Liver (tissue), 8 donors: ENCODE measurements at regions not wholly inside any gene's neighbourhood (a gene's known extent, or its start where the extent isn't known, plus 50 kb on each side); places are given as distances from the start of the nearest gene placed in this dataset.

Source experiments
- DNase-seq: peaks from one replicate; pipeline ENCODE4 v3.0.0-alpha.2; 2017; ENCODE audit warnings: low spot score
- H3K27ac ChIP-seq, 2 donors: one replicate each; pipeline ENCODE4 v1.7.0; 2013; ENCODE audit warnings: inconsistent platforms in 2 of 2, low read length in 2 of 2, control low read depth in 1 of 2, low read depth in 1 of 2, mild to moderate bottlenecking in 1 of 2
- H3K27me3 ChIP-seq, 4 donors: one replicate each; pipeline versions ENCODE4 v1.6.1 to v1.7.0; 2013; ENCODE audit warnings: low read length in 3 of 4, inconsistent platforms in 1 of 4, mild to moderate bottlenecking in 1 of 4, moderate library complexity in 1 of 4; ENCODE audit not compliant: control insufficient read depth in 4 of 4, insufficient read depth in 4 of 4
- H3K36me3 ChIP-seq, 4 donors: one replicate each; pipeline versions ENCODE4 v1.6.1 to v1.7.0; 2013; ENCODE audit warnings: low read length in 3 of 4, mild to moderate bottlenecking in 3 of 4, low read depth in 1 of 4, moderate library complexity in 1 of 4; ENCODE audit not compliant: control insufficient read depth in 4 of 4, insufficient read depth in 3 of 4
- H3K4me1 ChIP-seq, 4 donors: one replicate each; pipeline versions ENCODE4 v1.6.1 to v1.7.0; 2013; ENCODE audit warnings: low read length in 3 of 4, mild to moderate bottlenecking in 3 of 4, moderate library complexity in 1 of 4; ENCODE audit not compliant: control insufficient read depth in 4 of 4, insufficient read depth in 4 of 4
- H3K4me3 ChIP-seq, 3 donors: one replicate each; pipeline versions ENCODE4 v1.6.1 to v1.7.0; 2013; ENCODE audit warnings: low read length in 3 of 3, control low read depth in 1 of 3, low read depth in 1 of 3, mild to moderate bottlenecking in 1 of 3
- H3K9ac ChIP-seq, 2 donors: one replicate each; pipeline ENCODE4 v1.7.0; 2013; ENCODE audit warnings: low read length in 2 of 2, mild to moderate bottlenecking in 2 of 2, moderate library complexity in 2 of 2, control low read depth in 1 of 2, low read depth in 1 of 2
- H3K9me3 ChIP-seq, 4 donors: one replicate each; pipeline versions ENCODE4 v1.6.1 to v1.7.0; 2013; ENCODE audit warnings: low read length in 3 of 4; ENCODE audit not compliant: control insufficient read depth in 4 of 4
- EGR1 ChIP-seq, 2 donors: IDR thresholded peaks; 2 replicates each; pipeline ENCODE4 v1.6.1; 2016 to 2018; ENCODE audit warnings: antibody characterized with exemption in 2 of 2, low read depth in 2 of 2
- FOXA1 ChIP-seq: IDR thresholded peaks from 2 replicates; pipeline ENCODE4 v1.6.1; 2016; ENCODE audit warnings: antibody characterized with exemption
- FOXA2 ChIP-seq: IDR thresholded peaks from 2 replicates; pipeline ENCODE4 v1.6.1; 2016; ENCODE audit warnings: antibody characterized with exemption
- GABPA ChIP-seq, 2 donors: IDR thresholded peaks in 1 of 2; conservative IDR thresholded peaks in 1 of 2; 2 replicates each; pipeline ENCODE4 v1.6.1; 2016; ENCODE audit warnings: antibody characterized with exemption in 2 of 2, mild to moderate bottlenecking in 1 of 2, moderate library complexity in 1 of 2
- HNF4A ChIP-seq, 2 donors: conservative IDR thresholded peaks; 2 replicates each; pipeline ENCODE4 v1.6.1; 2016; ENCODE audit warnings: antibody characterized with exemption in 2 of 2, mild to moderate bottlenecking in 2 of 2
- HNF4G ChIP-seq: IDR thresholded peaks from 2 replicates; pipeline ENCODE4 v1.6.1; 2016; ENCODE audit warnings: antibody characterized with exemption
- JUND ChIP-seq, 2 donors: IDR thresholded peaks; 2 replicates each; pipeline ENCODE4 v1.6.1; 2016; ENCODE audit warnings: antibody characterized with exemption in 2 of 2
- MAX ChIP-seq: IDR thresholded peaks from 2 replicates; pipeline ENCODE4 v1.6.1; 2016; ENCODE audit warnings: antibody characterized with exemption
- NR2F2 ChIP-seq: IDR thresholded peaks from 2 replicates; pipeline ENCODE4 v1.6.1; 2016; ENCODE audit warnings: antibody characterized with exemption
- RAD21 ChIP-seq, 2 donors: IDR thresholded peaks; 2 replicates each; pipeline ENCODE4 v1.6.1; 2016; ENCODE audit warnings: antibody characterized with exemption in 2 of 2, mild to moderate bottlenecking in 2 of 2
- REST ChIP-seq: IDR thresholded peaks from 2 replicates; pipeline ENCODE4 v1.6.1; 2016; ENCODE audit warnings: antibody characterized with exemption, mild to moderate bottlenecking
- RXRA ChIP-seq, 2 donors: IDR thresholded peaks; 2 replicates each; pipeline ENCODE4 v1.6.1; 2017 to 2018; ENCODE audit warnings: antibody characterized with exemption in 2 of 2, mild to moderate bottlenecking in 1 of 2
- SP1 ChIP-seq: IDR thresholded peaks from 2 replicates; pipeline ENCODE4 v1.6.1; 2018; ENCODE audit warnings: antibody characterized with exemption, mild to moderate bottlenecking
- TAF1 ChIP-seq: conservative IDR thresholded peaks from 2 replicates; pipeline ENCODE4 v1.6.1; 2016; ENCODE audit warnings: antibody characterized with exemption, mild to moderate bottlenecking
- YY1 ChIP-seq: IDR thresholded peaks from 2 replicates; pipeline ENCODE4 v1.6.1; 2016; ENCODE audit warnings: antibody characterized with exemption, mild to moderate bottlenecking
- WGBS: extraction: QIAGEN DNeasy Blood & Tissue Kit; methylation state at CpG from one replicate; pipeline ENCODE4 v1.1.7; 2013; 5-methylcytosine and 5-hydroxymethylcytosine counted together
- TF ChIP-seq, protein P1 (sequence below): IDR thresholded peaks from 2 replicates; pipeline ENCODE4 v1.6.1; 2016; ENCODE audit warnings: antibody characterized with exemption
- TF ChIP-seq, protein P2 (sequence below): IDR thresholded peaks from 2 replicates; pipeline ENCODE4 v1.6.1; 2016; ENCODE audit warnings: antibody characterized with exemption
- TF ChIP-seq, protein P3 (sequence below): fragments of 150-350 bp; IDR thresholded peaks from 2 replicates; pipeline ENCODE4 v1.5.1; 2017; ENCODE audit warnings: improper control_type of control experiment, low read depth, low read length; ENCODE audit not compliant: missing input control
- donor health status: healthy.
- donor health status: healthy.
- donor health status: healthy.
- donor health status: healthy.
- donor health status: healthy.

- peaks cover 0 to 3% (median 0%) of the 10 kb centered on the region in 4 donors for H3K27me3 ChIP-seq
- H3K27ac ChIP-seq: no peak overlapping the region
- no peaks in the 10 kb centered on the region for H3K4me1 ChIP-seq
- H3K4me3 ChIP-seq: no peak overlapping the region
- no peaks in the 10 kb centered on the region for H3K36me3 ChIP-seq
- no peak for TF ChIP-seq RAD21 (IDR thresholded peaks at IDR 0.05)
- TF ChIP-seq, protein P1, sequence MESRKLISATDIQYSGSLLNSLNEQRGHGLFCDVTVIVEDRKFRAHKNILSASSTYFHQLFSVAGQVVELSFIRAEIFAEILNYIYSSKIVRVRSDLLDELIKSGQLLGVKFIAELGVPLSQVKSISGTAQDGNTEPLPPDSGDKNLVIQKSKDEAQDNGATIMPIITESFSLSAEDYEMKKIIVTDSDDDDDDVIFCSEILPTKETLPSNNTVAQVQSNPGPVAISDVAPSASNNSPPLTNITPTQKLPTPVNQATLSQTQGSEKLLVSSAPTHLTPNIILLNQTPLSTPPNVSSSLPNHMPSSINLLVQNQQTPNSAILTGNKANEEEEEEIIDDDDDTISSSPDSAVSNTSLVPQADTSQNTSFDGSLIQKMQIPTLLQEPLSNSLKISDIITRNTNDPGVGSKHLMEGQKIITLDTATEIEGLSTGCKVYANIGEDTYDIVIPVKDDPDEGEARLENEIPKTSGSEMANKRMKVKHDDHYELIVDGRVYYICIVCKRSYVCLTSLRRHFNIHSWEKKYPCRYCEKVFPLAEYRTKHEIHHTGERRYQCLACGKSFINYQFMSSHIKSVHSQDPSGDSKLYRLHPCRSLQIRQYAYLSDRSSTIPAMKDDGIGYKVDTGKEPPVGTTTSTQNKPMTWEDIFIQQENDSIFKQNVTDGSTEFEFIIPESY: no peak
- TF ChIP-seq TAF1: no peak
- TF ChIP-seq RXRA (IDR thresholded peaks at IDR 0.05): no peak
- TF ChIP-seq REST: no peak
- no peak for TF ChIP-seq HNF4G
- TF ChIP-seq, protein P2, sequence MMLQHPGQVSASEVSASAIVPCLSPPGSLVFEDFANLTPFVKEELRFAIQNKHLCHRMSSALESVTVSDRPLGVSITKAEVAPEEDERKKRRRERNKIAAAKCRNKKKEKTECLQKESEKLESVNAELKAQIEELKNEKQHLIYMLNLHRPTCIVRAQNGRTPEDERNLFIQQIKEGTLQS: no peak
- no peak for TF ChIP-seq JUND (IDR thresholded peaks at IDR 0.05)
- TF ChIP-seq SP1: no peak
- no peak for TF ChIP-seq FOXA1
- TF ChIP-seq GABPA (IDR thresholded peaks at IDR 0.05 in 1 of 2, conservative IDR thresholded peaks at IDR 0.05 in 1 of 2): no peak
- TF ChIP-seq MAX: no peak
- peaks cover 0 to 5% (median 0%) of the 10 kb centered on the region in 4 donors for H3K9me3 ChIP-seq
- DNase-seq: no peak
- H3K9ac ChIP-seq: no peak overlapping the region
- 73% methylated on average over 1 of the region's 1 CpG for WGBS
Measured at GRCh38 chr4:19151684-19152083, 1100.0 kb upstream of the SLIT2 start.

DNA sequence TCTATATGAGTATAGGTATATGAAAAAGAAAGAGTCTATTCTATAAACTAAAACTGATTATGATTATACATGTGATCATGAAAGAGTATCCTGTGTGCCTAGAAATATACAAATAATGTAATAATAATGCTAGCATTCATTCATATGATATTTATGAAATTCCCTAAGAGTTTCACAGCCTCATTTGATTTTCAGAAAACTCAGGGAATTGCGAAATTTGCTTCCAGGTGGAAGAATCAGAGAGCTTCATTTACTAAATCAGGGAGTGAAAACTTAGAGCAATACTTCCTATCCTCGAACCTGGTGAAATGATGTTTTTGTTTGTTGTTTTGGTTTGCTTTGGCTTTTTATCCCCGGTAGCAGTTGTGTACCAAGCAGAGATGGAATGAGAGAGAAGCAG is 1105.7 kb upstream of the SLIT2 start:
- Histone ChIP-seq H3K9ac (no peak overlapping the region), H3K27me3 (peaks cover 0 to 3% (median 0%) of the 10 kb centered on the region in 4 donors), H3K36me3 (no peaks in the 10 kb centered on the region), H3K4me1 (no peaks in the 10 kb centered on the region), H3K9me3 (no peaks in the 10 kb centered on the region), H3K27ac (no peak overlapping the region), H3K4me3 (no peak overlapping the region)
- WGBS: 45% methylated on average over 3 of the region's 3 CpGs
- DNase-seq: no peak
- TF ChIP-seq RXRA (IDR thresholded peaks at IDR 0.05): no peak
- no peak for TF ChIP-seq FOXA2
- TF ChIP-seq, protein P3, sequence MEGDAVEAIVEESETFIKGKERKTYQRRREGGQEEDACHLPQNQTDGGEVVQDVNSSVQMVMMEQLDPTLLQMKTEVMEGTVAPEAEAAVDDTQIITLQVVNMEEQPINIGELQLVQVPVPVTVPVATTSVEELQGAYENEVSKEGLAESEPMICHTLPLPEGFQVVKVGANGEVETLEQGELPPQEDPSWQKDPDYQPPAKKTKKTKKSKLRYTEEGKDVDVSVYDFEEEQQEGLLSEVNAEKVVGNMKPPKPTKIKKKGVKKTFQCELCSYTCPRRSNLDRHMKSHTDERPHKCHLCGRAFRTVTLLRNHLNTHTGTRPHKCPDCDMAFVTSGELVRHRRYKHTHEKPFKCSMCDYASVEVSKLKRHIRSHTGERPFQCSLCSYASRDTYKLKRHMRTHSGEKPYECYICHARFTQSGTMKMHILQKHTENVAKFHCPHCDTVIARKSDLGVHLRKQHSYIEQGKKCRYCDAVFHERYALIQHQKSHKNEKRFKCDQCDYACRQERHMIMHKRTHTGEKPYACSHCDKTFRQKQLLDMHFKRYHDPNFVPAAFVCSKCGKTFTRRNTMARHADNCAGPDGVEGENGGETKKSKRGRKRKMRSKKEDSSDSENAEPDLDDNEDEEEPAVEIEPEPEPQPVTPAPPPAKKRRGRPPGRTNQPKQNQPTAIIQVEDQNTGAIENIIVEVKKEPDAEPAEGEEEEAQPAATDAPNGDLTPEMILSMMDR: no peak
- TF ChIP-seq FOXA1: no peak
- no peak for TF ChIP-seq MAX
- no peak for TF ChIP-seq NR2F2
- TF ChIP-seq TAF1: no peak
- no peak for TF ChIP-seq SP1
- no peak for TF ChIP-seq EGR1 (IDR thresholded peaks at IDR 0.05; ENCODE audit: low read depth in 2 of 2)
- TF ChIP-seq, protein P2: no peak
- TF ChIP-seq JUND (IDR thresholded peaks at IDR 0.05): no peak
- no peak for TF ChIP-seq HNF4G
- TF ChIP-seq HNF4A (conservative IDR thresholded peaks at IDR 0.05): no peak
- TF ChIP-seq RAD21 (IDR thresholded peaks at IDR 0.05): no peak
- no peak for TF ChIP-seq REST
- TF ChIP-seq YY1: no peak
- TF ChIP-seq GABPA (IDR thresholded peaks at IDR 0.05 in 1 of 2, conservative IDR thresholded peaks at IDR 0.05 in 1 of 2): no peak
